HCT116 (cell line): ENCODE measurements at regions not wholly inside any gene's neighbourhood (a gene's known extent, or its start where the extent isn't known, plus 50 kb on each side); places are given as distances from the start of the nearest gene placed in this dataset.

Experiments
- ATAC-seq: fragments of 200-7000 bp; cut with Tn5 transposase; 2 replicates; pipeline ENCODE4 v1.9.1; 2020; ENCODE audit warnings: mild to moderate bottlenecking, moderate library complexity
- BruUV-seq: library from RNA; stranded (reverse); fragments of 400-500 nt; replicated peaks from 2 replicates; lab custom pipeline; 2021; lab: Mats Ljungman, UMichigan
- CTCF ChIA-PET: fragments of 300-600 bp; sonication (Branson Sonifier 250); formaldehyde crosslinking; loops from one replicate; lab custom pipeline; 2021; ENCODE audit warnings: antibody characterized with exemption; lab: Charles Lee
- POLR2A ChIA-PET: fragments of 300-600, 350-600 bp; sonication (Branson Sonifier 250); formaldehyde crosslinking; loops from one replicate; lab custom pipeline; 2021; ENCODE audit warnings: antibody characterized with exemption; lab: Charles Lee
- RAD21 ChIA-PET, 2 experiments: fragments of 300-600 bp; sonication (Branson Sonifier 250); formaldehyde crosslinking; loops; one replicate each; lab custom pipeline; 2023; ENCODE audit warnings: low total read pairs in 2 of 2; ENCODE audit not compliant: uncharacterized antibody in 2 of 2, unreplicated experiment in 2 of 2, low non-redundant PET in 1 of 2; lab: Charles Lee
- DNase-seq: peaks from one replicate; pipeline ENCODE4 v3.0.0-alpha.2; 2010; ENCODE audit warnings: low read depth, low spot score
- H2AFZ ChIP-seq: fragments of 200-600 bp; shearing (Covaris generic), sonication (generic); 2 replicates; pipeline ENCODE4 v1.6.1; 2017; ENCODE audit warnings: low read depth, mixed run types, mixed read lengths, antibody characterized with exemption, low read length; ENCODE audit not compliant: poor library complexity, severe bottlenecking
- H3K27ac ChIP-seq: 2 replicates; pipeline ENCODE4 v1.5.1; 2012; ENCODE audit warnings: low read depth, low read length
- H3K27me3 ChIP-seq: fragments of 200-600 bp; sonication (generic); 2 replicates; pipeline ENCODE4 v1.6.1; 2016; ENCODE audit warnings: mixed run types, low read length, mixed read lengths; ENCODE audit not compliant: insufficient read depth
- H3K36me3 ChIP-seq, 2 experiments: fragments of 200-500 bp in 1 of 2; fragments of 200-600 bp in 1 of 2; sonication (Bioruptor generic) in 1 of 2; sonication (generic) in 1 of 2; 2 replicates each; pipeline versions ENCODE4 v1.5.1 to v1.6.1; 2014 to 2016; ENCODE audit warnings: low read length in 2 of 2, inconsistent platforms in 1 of 2, mixed read lengths in 1 of 2, mixed run types in 1 of 2; ENCODE audit not compliant: insufficient read depth in 2 of 2, control insufficient read depth in 1 of 2
- H3K4me1 ChIP-seq, 2 experiments: fragments of 200-600 bp in 1 of 2; sonication (generic) in 1 of 2; 2 replicates each; pipeline versions ENCODE4 v1.5.1 to v1.6.1; 2012 to 2017; ENCODE audit warnings: low read length in 2 of 2, inconsistent platforms in 1 of 2, mild to moderate bottlenecking in 1 of 2, mixed read lengths in 1 of 2, mixed run types in 1 of 2, moderate library complexity in 1 of 2; ENCODE audit not compliant: insufficient read depth in 2 of 2, control insufficient read depth in 1 of 2
- H3K4me2 ChIP-seq: fragments of 200-600 bp; sonication (generic); 2 replicates; pipeline ENCODE4 v1.6.1; 2017; ENCODE audit warnings: mixed run types, low read length, mixed read lengths
- H3K4me3 ChIP-seq, 2 experiments: fragments of 200-600 bp in 1 of 2; sonication (generic) in 1 of 2; replicated peaks in 1 of 2; 2 replicates each; pipeline ENCODE4 v1.5.1; 2011 to 2016; ENCODE audit warnings: low read length in 2 of 2, control low read depth in 1 of 2, low read depth in 1 of 2, mild to moderate bottlenecking in 1 of 2, mixed read lengths in 1 of 2, mixed run types in 1 of 2
- H3K79me2 ChIP-seq: fragments of 200-600 bp; sonication (generic); 2 replicates; pipeline ENCODE4 v1.6.1; 2017; ENCODE audit warnings: mild to moderate bottlenecking, mixed run types, low read length, moderate library complexity, mixed read lengths; ENCODE audit not compliant: insufficient read depth
- H3K9ac ChIP-seq: fragments of 200-600 bp; sonication (generic); 2 replicates; pipeline ENCODE4 v1.6.1; 2016; ENCODE audit warnings: low read length, mixed read lengths
- H3K9me2 ChIP-seq: fragments of 200-600 bp; sonication (generic), shearing (Covaris generic); 2 replicates; pipeline ENCODE4 v1.6.1; 2017; ENCODE audit warnings: mixed run types, mild to moderate bottlenecking, moderate library complexity; ENCODE audit not compliant: insufficient read depth
- H3K9me3 ChIP-seq, 2 experiments: fragments of 200-500 bp in 1 of 2; fragments of 200-600 bp in 1 of 2; sonication (Bioruptor generic) in 1 of 2; sonication (generic) in 1 of 2; 2 replicates each; pipeline ENCODE4 v1.6.1; 2014 to 2017; ENCODE audit warnings: low read length in 2 of 2, mixed read lengths in 2 of 2, inconsistent platforms in 1 of 2, low read depth in 1 of 2, mild to moderate bottlenecking in 1 of 2, mixed run types in 1 of 2, moderate library complexity in 1 of 2; ENCODE audit not compliant: control insufficient read depth in 1 of 2, insufficient read depth in 1 of 2
- H4K20me1 ChIP-seq: fragments of 200-600 bp; sonication (generic), shearing (Covaris generic); 2 replicates; pipeline ENCODE4 v1.6.1; 2017; ENCODE audit warnings: mixed run types, mild to moderate bottlenecking, moderate library complexity; ENCODE audit not compliant: insufficient read depth
- CBX3 ChIP-seq: IDR thresholded peaks from 2 replicates; pipeline ENCODE4 v1.6.1; 2012; ENCODE audit warnings: low read depth
- CEBPB ChIP-seq: IDR thresholded peaks from 2 replicates; pipeline ENCODE4 v1.6.1; 2012; ENCODE audit warnings: low read depth
- EGR1 ChIP-seq: IDR thresholded peaks from 2 replicates; pipeline ENCODE4 v1.6.1; 2012; ENCODE audit warnings: low read depth
- EZH2 ChIP-seq: fragments of 200-600 bp; sonication (generic); IDR thresholded peaks from 2 replicates; pipeline ENCODE4 v1.6.1; 2017; ENCODE audit warnings: antibody characterized with exemption, mixed run types
- JUND ChIP-seq: IDR thresholded peaks from 2 replicates; pipeline ENCODE4 v1.6.1; 2012
- SIN3A ChIP-seq: IDR thresholded peaks from 2 replicates; pipeline ENCODE4 v1.6.1; 2012; ENCODE audit warnings: low read depth
- SP1 ChIP-seq: IDR thresholded peaks from 2 replicates; pipeline ENCODE4 v1.6.1; 2012; ENCODE audit warnings: low read depth
- TCF7L2 ChIP-seq: IDR thresholded peaks from 2 replicates; pipeline ENCODE4 v1.7.0; 2011; ENCODE audit warnings: borderline replicate concordance, inconsistent platforms; ENCODE audit not compliant: insufficient read depth, insufficient read length; ENCODE audit errors: extremely low read depth
- YY1 ChIP-seq: IDR thresholded peaks from 2 replicates; pipeline ENCODE4 v1.6.1; 2011; ENCODE audit warnings: low read length, low read depth, moderate library complexity, mild to moderate bottlenecking; ENCODE audit not compliant: insufficient replicate concordance; ENCODE audit errors: extremely low read depth
- intact Hi-C: fragments of 100-400 bp; cut with micrococcal nuclease; formaldehyde crosslinking; loops from 2 replicates; pipeline ENCODE4 v1.10.0; 2022
- TF ChIP-seq, protein P1 (sequence below): IDR thresholded peaks from 2 replicates; pipeline ENCODE4 v1.6.1; 2011; ENCODE audit warnings: mild to moderate bottlenecking, low read length, moderate library complexity; ENCODE audit not compliant: insufficient replicate concordance; ENCODE audit errors: extremely low read depth
- TF ChIP-seq, protein P2 (sequence below): IDR thresholded peaks from 2 replicates; pipeline ENCODE4 v1.6.1; 2012; ENCODE audit warnings: low read depth
- TF ChIP-seq, protein P3 (sequence below): IDR thresholded peaks from 2 replicates; pipeline ENCODE4 v1.6.1; 2012
- TF ChIP-seq, protein P4 (sequence below), 3 experiments: fragments of 200-600 bp in 1 of 3; sonication (generic) in 1 of 3; IDR thresholded peaks in 2 of 3; conservative IDR thresholded peaks in 1 of 3; 2 replicates each; pipeline ENCODE4 v1.5.1; 2012 to 2017; ENCODE audit warnings: low read depth in 2 of 3, low read length in 2 of 3, antibody characterized with exemption in 1 of 3, borderline replicate concordance in 1 of 3, control low read depth in 1 of 3, mild to moderate bottlenecking in 1 of 3, mixed read lengths in 1 of 3, mixed run types in 1 of 3, moderate library complexity in 1 of 3; ENCODE audit not compliant: insufficient read depth in 1 of 3

DNA sequence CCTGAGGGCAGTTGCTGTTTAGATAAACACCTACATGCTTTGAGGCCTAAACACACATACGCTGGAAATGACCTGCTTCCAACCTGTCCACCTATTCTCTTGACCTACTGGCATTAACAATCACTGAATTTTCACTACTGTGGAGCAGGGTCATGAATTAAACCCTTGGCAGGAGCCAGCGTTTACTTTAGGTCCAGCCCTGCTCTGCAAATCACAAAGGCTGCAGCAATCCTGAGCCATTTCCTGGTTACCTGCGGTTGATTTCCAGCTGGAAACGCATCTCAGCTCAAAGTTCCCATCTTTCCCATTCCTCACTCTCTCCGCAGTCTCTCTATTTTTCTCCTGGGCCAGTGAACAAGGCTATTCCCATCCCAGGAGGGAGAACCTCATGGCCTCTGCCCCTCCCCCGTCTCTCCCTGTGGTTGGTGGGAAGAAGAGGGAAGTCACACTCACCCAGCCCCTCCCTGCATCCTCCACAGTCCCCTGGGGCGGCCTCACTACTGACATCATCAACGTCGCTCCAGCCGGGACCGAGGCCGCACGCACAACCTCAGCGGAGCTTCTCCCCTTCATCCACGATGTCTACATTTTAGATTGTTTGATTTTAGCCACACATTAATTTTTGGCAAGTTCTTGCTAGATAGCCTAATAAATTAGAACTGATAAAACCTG lies 84.5 kb upstream of the SNTG2 start (continued):
- TF ChIP-seq, protein P1, sequence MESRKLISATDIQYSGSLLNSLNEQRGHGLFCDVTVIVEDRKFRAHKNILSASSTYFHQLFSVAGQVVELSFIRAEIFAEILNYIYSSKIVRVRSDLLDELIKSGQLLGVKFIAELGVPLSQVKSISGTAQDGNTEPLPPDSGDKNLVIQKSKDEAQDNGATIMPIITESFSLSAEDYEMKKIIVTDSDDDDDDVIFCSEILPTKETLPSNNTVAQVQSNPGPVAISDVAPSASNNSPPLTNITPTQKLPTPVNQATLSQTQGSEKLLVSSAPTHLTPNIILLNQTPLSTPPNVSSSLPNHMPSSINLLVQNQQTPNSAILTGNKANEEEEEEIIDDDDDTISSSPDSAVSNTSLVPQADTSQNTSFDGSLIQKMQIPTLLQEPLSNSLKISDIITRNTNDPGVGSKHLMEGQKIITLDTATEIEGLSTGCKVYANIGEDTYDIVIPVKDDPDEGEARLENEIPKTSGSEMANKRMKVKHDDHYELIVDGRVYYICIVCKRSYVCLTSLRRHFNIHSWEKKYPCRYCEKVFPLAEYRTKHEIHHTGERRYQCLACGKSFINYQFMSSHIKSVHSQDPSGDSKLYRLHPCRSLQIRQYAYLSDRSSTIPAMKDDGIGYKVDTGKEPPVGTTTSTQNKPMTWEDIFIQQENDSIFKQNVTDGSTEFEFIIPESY = no peak
- TF ChIP-seq TCF7L2 = no peak

DNA sequence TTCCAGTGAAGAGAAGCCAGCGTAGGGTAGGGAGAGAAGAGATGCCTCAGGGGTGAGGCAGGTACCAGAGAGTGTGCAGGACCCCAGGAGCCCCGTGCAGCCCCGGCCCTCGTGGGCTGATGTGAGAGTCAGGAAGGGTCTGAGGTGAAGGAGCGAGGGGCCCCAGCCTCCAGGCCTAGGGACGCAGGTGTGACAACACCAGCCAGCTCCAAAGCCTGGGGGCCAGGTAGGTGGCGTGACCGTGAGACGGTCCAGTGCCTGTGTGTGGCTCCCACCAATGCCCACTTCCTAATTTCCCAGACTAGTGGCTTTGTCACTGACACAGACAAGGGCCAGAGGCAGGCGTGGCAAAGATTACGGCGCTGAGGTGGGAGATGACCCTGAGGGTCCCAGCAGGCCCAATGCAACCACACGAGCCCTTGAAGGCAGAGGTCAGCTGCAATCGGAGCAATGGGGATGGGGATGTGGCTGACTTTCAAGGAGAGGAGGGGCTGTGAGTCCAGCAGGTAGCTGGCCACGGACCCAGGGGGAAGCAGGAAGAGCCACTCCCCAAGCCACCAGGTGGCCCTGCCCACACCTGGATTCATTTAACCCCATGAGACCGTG lies 86.0 kb upstream of the SNTG2 start:
- H3K36me3 ChIP-seq = no peaks in the 10 kb centered on the region
- H3K27ac ChIP-seq = no peak overlapping the region
- ATAC-seq = no peak
- no peak overlapping the region for H3K9ac ChIP-seq
- intact Hi-C loops = no loop called here
- ChIA-PET RAD21 (no interaction called here), CTCF (no interaction called here), POLR2A (no interaction called here)
- H3K4me2 ChIP-seq = no peak overlapping the region
- no peak overlapping the region for H3K4me3 ChIP-seq
- H3K9me2 ChIP-seq = no peaks in the 10 kb centered on the region
- no TSS peak for BruUV-seq
- H2AFZ ChIP-seq = no peak overlapping the region
- H3K9me3 ChIP-seq = no peaks in the 10 kb centered on the region
- H3K27me3 ChIP-seq = no peaks in the 10 kb centered on the region
- no peaks in the 10 kb centered on the region for H3K79me2 ChIP-seq
- TF ChIP-seq CEBPB (no peak), YY1 (no peak), JUND (no peak), EZH2 (no peak), SP1 (no peak), CBX3 (no peak), SIN3A (no peak), EGR1 (no peak)
- TF ChIP-seq, protein P2, sequence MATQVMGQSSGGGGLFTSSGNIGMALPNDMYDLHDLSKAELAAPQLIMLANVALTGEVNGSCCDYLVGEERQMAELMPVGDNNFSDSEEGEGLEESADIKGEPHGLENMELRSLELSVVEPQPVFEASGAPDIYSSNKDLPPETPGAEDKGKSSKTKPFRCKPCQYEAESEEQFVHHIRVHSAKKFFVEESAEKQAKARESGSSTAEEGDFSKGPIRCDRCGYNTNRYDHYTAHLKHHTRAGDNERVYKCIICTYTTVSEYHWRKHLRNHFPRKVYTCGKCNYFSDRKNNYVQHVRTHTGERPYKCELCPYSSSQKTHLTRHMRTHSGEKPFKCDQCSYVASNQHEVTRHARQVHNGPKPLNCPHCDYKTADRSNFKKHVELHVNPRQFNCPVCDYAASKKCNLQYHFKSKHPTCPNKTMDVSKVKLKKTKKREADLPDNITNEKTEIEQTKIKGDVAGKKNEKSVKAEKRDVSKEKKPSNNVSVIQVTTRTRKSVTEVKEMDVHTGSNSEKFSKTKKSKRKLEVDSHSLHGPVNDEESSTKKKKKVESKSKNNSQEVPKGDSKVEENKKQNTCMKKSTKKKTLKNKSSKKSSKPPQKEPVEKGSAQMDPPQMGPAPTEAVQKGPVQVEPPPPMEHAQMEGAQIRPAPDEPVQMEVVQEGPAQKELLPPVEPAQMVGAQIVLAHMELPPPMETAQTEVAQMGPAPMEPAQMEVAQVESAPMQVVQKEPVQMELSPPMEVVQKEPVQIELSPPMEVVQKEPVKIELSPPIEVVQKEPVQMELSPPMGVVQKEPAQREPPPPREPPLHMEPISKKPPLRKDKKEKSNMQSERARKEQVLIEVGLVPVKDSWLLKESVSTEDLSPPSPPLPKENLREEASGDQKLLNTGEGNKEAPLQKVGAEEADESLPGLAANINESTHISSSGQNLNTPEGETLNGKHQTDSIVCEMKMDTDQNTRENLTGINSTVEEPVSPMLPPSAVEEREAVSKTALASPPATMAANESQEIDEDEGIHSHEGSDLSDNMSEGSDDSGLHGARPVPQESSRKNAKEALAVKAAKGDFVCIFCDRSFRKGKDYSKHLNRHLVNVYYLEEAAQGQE = no peak
- TF ChIP-seq, protein P3, sequence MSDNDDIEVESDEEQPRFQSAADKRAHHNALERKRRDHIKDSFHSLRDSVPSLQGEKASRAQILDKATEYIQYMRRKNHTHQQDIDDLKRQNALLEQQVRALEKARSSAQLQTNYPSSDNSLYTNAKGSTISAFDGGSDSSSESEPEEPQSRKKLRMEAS = no peak
- TF ChIP-seq, protein P4, sequence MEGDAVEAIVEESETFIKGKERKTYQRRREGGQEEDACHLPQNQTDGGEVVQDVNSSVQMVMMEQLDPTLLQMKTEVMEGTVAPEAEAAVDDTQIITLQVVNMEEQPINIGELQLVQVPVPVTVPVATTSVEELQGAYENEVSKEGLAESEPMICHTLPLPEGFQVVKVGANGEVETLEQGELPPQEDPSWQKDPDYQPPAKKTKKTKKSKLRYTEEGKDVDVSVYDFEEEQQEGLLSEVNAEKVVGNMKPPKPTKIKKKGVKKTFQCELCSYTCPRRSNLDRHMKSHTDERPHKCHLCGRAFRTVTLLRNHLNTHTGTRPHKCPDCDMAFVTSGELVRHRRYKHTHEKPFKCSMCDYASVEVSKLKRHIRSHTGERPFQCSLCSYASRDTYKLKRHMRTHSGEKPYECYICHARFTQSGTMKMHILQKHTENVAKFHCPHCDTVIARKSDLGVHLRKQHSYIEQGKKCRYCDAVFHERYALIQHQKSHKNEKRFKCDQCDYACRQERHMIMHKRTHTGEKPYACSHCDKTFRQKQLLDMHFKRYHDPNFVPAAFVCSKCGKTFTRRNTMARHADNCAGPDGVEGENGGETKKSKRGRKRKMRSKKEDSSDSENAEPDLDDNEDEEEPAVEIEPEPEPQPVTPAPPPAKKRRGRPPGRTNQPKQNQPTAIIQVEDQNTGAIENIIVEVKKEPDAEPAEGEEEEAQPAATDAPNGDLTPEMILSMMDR (IDR thresholded peaks at IDR 0.05 in 2 of 3, conservative IDR thresholded peaks at IDR 0.05 in 1 of 3; ENCODE audit: borderline replicate concordance in 1 of 3, insufficient read depth in 1 of 3, low read depth in 2 of 3, low read length in 2 of 3) = no peak
- TF ChIP-seq, protein P1 = no peak
- no peaks in the 10 kb centered on the region for H4K20me1 ChIP-seq
- DNase-seq = no peak
- H3K4me1 ChIP-seq = no peaks in the 10 kb centered on the region
